WTC11 (cell line): ENCODE measurements at regions not wholly inside any gene's neighbourhood (a gene's known extent, or its start where the extent isn't known, plus 50 kb on each side); places are given as distances from the start of the nearest gene placed in this dataset.

Source experiments
- ATAC-seq: fragments of 200-7000 bp; cut with Tn5 transposase; 2 replicates; pipeline ENCODE4 v1.10.0; 2021; ENCODE audit warnings: mild to moderate bottlenecking, moderate library complexity
- CTCF ChIA-PET: fragments of 300-600 bp; sonication (Branson Sonifier 250); formaldehyde crosslinking; loops from one replicate; lab custom pipeline; 2021; ENCODE audit warnings: antibody characterized with exemption; lab: Charles Lee
- POLR2A ChIA-PET: fragments of 350-600 bp; sonication (Branson Sonifier 250); formaldehyde crosslinking; loops from one replicate; lab custom pipeline; 2021; ENCODE audit warnings: antibody characterized with exemption; lab: Charles Lee
- DNase-seq: peaks from one replicate; pipeline ENCODE4 v3.0.0; 2021; ENCODE audit warnings: low spot score
- H3K27ac Mint-ChIP-seq: 2 replicates; pipeline ENCODE4 v1.8.0; 2021; ENCODE audit warnings: mixed read lengths
- H3K27me3 Mint-ChIP-seq: 2 replicates; pipeline ENCODE4 v1.8.0; 2021; ENCODE audit warnings: low read depth, mild to moderate bottlenecking, moderate library complexity, mixed read lengths
- H3K36me3 Mint-ChIP-seq: 2 replicates; pipeline ENCODE4 v1.8.0; 2021; ENCODE audit warnings: mixed read lengths
- H3K4me1 Mint-ChIP-seq: 2 replicates; pipeline ENCODE4 v1.8.0; 2022; ENCODE audit warnings: mixed read lengths
- H3K4me3 Mint-ChIP-seq: 2 replicates; pipeline ENCODE4 v1.8.0; 2021; ENCODE audit warnings: mild to moderate bottlenecking, moderate library complexity, mixed read lengths
- H3K9me3 Mint-ChIP-seq: 2 replicates; pipeline ENCODE4 v1.8.0; 2021; ENCODE audit warnings: mixed read lengths
- CREB1 ChIP-seq: sonication (generic); formaldehyde crosslinking; IDR thresholded peaks from 2 replicates; pipeline ENCODE4 v1.8.0; 2023; ENCODE audit warnings: mild to moderate bottlenecking, missing genetic modification reagents
- EMX1 ChIP-seq: fragments of 250-450 bp; sonication (Bioruptor Pico); IDR thresholded peaks from 2 replicates; pipeline ENCODE4 v1.8.0; 2021; ENCODE audit warnings: mild to moderate bottlenecking
- JAZF1 ChIP-seq: fragments of 250-450 bp; sonication (Bioruptor Pico); IDR thresholded peaks from 2 replicates; pipeline ENCODE4 v1.9.0; 2021; ENCODE audit warnings: moderate library complexity, mild to moderate bottlenecking, inconsistent platforms
- NR1H2 ChIP-seq: sonication (generic); formaldehyde crosslinking; IDR thresholded peaks from 2 replicates; pipeline ENCODE4 v1.9.0; 2021; ENCODE audit warnings: mild to moderate bottlenecking, moderate library complexity, missing genetic modification reagents
- NR3C1 ChIP-seq: sonication (generic); formaldehyde crosslinking; conservative IDR thresholded peaks from 2 replicates; pipeline ENCODE4 v1.8.1; 2023; ENCODE audit warnings: low read depth, mild to moderate bottlenecking, missing genetic modification reagents
- RORB ChIP-seq: fragments of 250-450 bp; sonication (Bioruptor Pico); IDR thresholded peaks from 2 replicates; pipeline ENCODE4 v1.9.0; 2021; ENCODE audit warnings: mild to moderate bottlenecking
- SOX15 ChIP-seq: fragments of 250-450 bp; sonication (Bioruptor Pico); IDR thresholded peaks from 2 replicates; pipeline ENCODE4 v1.9.0; 2021; ENCODE audit warnings: mild to moderate bottlenecking
- SP1 ChIP-seq: sonication (generic); formaldehyde crosslinking; conservative IDR thresholded peaks from 2 replicates; pipeline ENCODE4 v1.8.1; 2022; ENCODE audit warnings: missing genetic modification reagents
- TEAD4 ChIP-seq: sonication (generic); formaldehyde crosslinking; IDR thresholded peaks from 2 replicates; pipeline ENCODE4 v1.8.0; 2022; ENCODE audit warnings: mild to moderate bottlenecking, missing genetic modification reagents
- ZBTB21 ChIP-seq: sonication (generic); formaldehyde crosslinking; IDR thresholded peaks from 2 replicates; pipeline ENCODE4 v1.8.1; 2023; ENCODE audit warnings: mild to moderate bottlenecking, missing genetic modification reagents, borderline replicate concordance
- ZNF423 ChIP-seq: fragments of 250-450 bp; sonication (Bioruptor Pico); IDR thresholded peaks from 2 replicates; pipeline ENCODE4 v2.1.2; 2022; ENCODE audit warnings: mild to moderate bottlenecking, moderate library complexity
- ZNF671 ChIP-seq: fragments of 250-450 bp; sonication (Bioruptor Pico); IDR thresholded peaks from 2 replicates; pipeline ENCODE4 v1.8.0; 2021; ENCODE audit warnings: mild to moderate bottlenecking
- TF ChIP-seq, protein P1 (sequence below): sonication (generic); formaldehyde crosslinking; IDR thresholded peaks from 2 replicates; pipeline ENCODE4 v1.8.1; 2022; ENCODE audit warnings: low read depth, mild to moderate bottlenecking, moderate library complexity, missing genetic modification reagents, borderline replicate concordance
- TF ChIP-seq, protein P2 (sequence below): sonication (generic); formaldehyde crosslinking; IDR thresholded peaks from 2 replicates; pipeline ENCODE4 v1.8.1; 2023; ENCODE audit warnings: mild to moderate bottlenecking, missing genetic modification reagents
- TF ChIP-seq, protein P3 (sequence below): sonication (generic); formaldehyde crosslinking; IDR thresholded peaks from 2 replicates; pipeline ENCODE4 v1.8.0; 2023; ENCODE audit warnings: missing genetic modification reagents, mild to moderate bottlenecking, borderline replicate concordance
- TF ChIP-seq, protein P4 (sequence below): sonication (generic); formaldehyde crosslinking; IDR thresholded peaks from 2 replicates; pipeline ENCODE4 v1.8.1; 2023; ENCODE audit warnings: mild to moderate bottlenecking, missing genetic modification reagents, moderate library complexity
- TF ChIP-seq, protein P5 (sequence below): sonication (generic); formaldehyde crosslinking; IDR thresholded peaks from 2 replicates; pipeline ENCODE4 v1.8.0; 2022; ENCODE audit warnings: mild to moderate bottlenecking, missing genetic modification reagents
- TF ChIP-seq, protein P6 (sequence below): sonication (generic); formaldehyde crosslinking; IDR thresholded peaks from 2 replicates; pipeline ENCODE4 v1.8.1; 2022; ENCODE audit warnings: low read depth, missing genetic modification reagents, borderline replicate concordance
- TF ChIP-seq, protein P7 (sequence below): fragments of 250-450 bp; sonication (Bioruptor Pico); conservative IDR thresholded peaks from 2 replicates; pipeline ENCODE4 v1.9.0; 2021; ENCODE audit warnings: mild to moderate bottlenecking
- TF ChIP-seq, protein P8 (sequence below): fragments of 250-450 bp; sonication (Bioruptor Pico); IDR thresholded peaks from 2 replicates; pipeline ENCODE4 v1.9.0; 2021; ENCODE audit warnings: mild to moderate bottlenecking, borderline replicate concordance

DNA sequence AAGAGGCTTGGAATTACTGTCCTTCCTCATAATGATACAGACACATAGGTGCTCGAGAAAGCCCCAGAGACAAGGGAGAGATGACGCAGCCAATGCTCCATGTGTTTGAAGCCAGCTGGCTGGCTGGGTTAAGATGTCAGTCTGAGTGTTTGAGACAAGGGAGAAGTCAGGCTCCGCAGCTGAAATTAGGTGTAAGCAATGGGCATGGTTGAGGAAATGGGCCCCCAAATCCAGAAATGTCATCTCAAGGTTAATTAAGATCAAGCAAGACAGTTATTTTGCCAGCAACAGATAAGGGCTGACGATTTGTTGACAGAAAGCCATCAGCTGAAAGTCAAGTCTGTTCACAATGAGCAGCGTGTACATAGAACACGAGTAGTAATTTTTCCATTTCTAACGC lies 713.4 kb downstream of the IRX1 start (continued):
- TF ChIP-seq, protein P1, sequence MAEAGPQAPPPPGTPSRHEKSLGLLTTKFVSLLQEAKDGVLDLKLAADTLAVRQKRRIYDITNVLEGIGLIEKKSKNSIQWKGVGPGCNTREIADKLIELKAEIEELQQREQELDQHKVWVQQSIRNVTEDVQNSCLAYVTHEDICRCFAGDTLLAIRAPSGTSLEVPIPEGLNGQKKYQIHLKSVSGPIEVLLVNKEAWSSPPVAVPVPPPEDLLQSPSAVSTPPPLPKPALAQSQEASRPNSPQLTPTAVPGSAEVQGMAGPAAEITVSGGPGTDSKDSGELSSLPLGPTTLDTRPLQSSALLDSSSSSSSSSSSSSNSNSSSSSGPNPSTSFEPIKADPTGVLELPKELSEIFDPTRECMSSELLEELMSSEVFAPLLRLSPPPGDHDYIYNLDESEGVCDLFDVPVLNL (CRISPR knock-in tag) = no peak
- no peak for TF ChIP-seq NR1H2 (CRISPR knock-in tag)
- TF ChIP-seq, protein P2, sequence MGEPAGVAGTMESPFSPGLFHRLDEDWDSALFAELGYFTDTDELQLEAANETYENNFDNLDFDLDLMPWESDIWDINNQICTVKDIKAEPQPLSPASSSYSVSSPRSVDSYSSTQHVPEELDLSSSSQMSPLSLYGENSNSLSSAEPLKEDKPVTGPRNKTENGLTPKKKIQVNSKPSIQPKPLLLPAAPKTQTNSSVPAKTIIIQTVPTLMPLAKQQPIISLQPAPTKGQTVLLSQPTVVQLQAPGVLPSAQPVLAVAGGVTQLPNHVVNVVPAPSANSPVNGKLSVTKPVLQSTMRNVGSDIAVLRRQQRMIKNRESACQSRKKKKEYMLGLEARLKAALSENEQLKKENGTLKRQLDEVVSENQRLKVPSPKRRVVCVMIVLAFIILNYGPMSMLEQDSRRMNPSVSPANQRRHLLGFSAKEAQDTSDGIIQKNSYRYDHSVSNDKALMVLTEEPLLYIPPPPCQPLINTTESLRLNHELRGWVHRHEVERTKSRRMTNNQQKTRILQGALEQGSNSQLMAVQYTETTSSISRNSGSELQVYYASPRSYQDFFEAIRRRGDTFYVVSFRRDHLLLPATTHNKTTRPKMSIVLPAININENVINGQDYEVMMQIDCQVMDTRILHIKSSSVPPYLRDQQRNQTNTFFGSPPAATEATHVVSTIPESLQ (CRISPR knock-in tag) = no peak

DNA sequence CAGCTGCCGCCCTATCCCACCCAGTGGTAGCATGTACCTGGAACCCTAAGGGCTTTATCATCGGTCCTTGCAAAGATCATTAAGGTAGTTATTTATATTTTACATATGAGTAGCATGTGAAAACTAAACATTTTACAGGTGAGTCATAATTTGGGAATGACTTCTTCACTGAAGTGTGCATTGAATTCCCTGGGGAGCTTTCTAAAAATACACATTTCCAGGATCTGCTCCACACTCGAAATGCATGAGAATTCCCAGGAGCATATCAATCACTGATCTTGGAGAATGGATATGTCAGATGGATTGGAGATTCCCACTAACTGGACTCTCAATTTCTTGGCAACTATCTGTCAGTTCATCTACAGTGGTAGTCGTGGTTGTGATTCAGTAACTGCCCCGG lies 717.5 kb downstream of the IRX1 start:
- Mint-ChIP-seq H3K4me3 (no peak overlapping the region), H3K27me3 (no peaks in the 10 kb centered on the region), H3K4me1 (peaks cover 25% of the 10 kb centered on the region), H3K36me3 (no peaks in the 10 kb centered on the region), H3K9me3 (no peaks in the 10 kb centered on the region), H3K27ac (no peak overlapping the region)
- ChIA-PET POLR2A (no interaction called here), CTCF (interaction anchor here (0.5 kb wide), 1 partner anchor 1704 kb away, joined by 5 read pairs; no protein-coding TSS in a partner anchor)
- no peak for ATAC-seq
- DNase-seq = no peak
- TF ChIP-seq, protein P3, sequence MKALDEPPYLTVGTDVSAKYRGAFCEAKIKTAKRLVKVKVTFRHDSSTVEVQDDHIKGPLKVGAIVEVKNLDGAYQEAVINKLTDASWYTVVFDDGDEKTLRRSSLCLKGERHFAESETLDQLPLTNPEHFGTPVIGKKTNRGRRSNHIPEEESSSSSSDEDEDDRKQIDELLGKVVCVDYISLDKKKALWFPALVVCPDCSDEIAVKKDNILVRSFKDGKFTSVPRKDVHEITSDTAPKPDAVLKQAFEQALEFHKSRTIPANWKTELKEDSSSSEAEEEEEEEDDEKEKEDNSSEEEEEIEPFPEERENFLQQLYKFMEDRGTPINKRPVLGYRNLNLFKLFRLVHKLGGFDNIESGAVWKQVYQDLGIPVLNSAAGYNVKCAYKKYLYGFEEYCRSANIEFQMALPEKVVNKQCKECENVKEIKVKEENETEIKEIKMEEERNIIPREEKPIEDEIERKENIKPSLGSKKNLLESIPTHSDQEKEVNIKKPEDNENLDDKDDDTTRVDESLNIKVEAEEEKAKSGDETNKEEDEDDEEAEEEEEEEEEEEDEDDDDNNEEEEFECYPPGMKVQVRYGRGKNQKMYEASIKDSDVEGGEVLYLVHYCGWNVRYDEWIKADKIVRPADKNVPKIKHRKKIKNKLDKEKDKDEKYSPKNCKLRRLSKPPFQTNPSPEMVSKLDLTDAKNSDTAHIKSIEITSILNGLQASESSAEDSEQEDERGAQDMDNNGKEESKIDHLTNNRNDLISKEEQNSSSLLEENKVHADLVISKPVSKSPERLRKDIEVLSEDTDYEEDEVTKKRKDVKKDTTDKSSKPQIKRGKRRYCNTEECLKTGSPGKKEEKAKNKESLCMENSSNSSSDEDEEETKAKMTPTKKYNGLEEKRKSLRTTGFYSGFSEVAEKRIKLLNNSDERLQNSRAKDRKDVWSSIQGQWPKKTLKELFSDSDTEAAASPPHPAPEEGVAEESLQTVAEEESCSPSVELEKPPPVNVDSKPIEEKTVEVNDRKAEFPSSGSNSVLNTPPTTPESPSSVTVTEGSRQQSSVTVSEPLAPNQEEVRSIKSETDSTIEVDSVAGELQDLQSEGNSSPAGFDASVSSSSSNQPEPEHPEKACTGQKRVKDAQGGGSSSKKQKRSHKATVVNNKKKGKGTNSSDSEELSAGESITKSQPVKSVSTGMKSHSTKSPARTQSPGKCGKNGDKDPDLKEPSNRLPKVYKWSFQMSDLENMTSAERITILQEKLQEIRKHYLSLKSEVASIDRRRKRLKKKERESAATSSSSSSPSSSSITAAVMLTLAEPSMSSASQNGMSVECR = no peak
- TF ChIP-seq SP1 (CRISPR knock-in tag) (no peak), JAZF1 (no peak), TEAD4 (CRISPR knock-in tag) (no peak), CREB1 (CRISPR knock-in tag) (no peak), NR3C1 (CRISPR knock-in tag) (no peak), EMX1 (CRISPR knock-in tag) (no peak), ZNF671 (no peak), SOX15 (no peak), ZNF423 (CRISPR knock-in tag) (no peak), RORB (CRISPR knock-in tag) (no peak), ZBTB21 (CRISPR knock-in tag) (no peak)
- TF ChIP-seq, protein P4, sequence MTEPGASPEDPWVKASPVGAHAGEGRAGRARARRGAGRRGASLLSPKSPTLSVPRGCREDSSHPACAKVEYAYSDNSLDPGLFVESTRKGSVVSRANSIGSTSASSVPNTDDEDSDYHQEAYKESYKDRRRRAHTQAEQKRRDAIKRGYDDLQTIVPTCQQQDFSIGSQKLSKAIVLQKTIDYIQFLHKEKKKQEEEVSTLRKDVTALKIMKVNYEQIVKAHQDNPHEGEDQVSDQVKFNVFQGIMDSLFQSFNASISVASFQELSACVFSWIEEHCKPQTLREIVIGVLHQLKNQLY (CRISPR knock-in tag) = no peak
- TF ChIP-seq, protein P5, sequence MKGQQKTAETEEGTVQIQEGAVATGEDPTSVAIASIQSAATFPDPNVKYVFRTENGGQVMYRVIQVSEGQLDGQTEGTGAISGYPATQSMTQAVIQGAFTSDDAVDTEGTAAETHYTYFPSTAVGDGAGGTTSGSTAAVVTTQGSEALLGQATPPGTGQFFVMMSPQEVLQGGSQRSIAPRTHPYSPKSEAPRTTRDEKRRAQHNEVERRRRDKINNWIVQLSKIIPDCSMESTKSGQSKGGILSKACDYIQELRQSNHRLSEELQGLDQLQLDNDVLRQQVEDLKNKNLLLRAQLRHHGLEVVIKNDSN = no peak
- TF ChIP-seq, protein P6, sequence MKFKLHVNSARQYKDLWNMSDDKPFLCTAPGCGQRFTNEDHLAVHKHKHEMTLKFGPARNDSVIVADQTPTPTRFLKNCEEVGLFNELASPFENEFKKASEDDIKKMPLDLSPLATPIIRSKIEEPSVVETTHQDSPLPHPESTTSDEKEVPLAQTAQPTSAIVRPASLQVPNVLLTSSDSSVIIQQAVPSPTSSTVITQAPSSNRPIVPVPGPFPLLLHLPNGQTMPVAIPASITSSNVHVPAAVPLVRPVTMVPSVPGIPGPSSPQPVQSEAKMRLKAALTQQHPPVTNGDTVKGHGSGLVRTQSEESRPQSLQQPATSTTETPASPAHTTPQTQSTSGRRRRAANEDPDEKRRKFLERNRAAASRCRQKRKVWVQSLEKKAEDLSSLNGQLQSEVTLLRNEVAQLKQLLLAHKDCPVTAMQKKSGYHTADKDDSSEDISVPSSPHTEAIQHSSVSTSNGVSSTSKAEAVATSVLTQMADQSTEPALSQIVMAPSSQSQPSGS (CRISPR knock-in tag) = no peak
- TF ChIP-seq, protein P7, sequence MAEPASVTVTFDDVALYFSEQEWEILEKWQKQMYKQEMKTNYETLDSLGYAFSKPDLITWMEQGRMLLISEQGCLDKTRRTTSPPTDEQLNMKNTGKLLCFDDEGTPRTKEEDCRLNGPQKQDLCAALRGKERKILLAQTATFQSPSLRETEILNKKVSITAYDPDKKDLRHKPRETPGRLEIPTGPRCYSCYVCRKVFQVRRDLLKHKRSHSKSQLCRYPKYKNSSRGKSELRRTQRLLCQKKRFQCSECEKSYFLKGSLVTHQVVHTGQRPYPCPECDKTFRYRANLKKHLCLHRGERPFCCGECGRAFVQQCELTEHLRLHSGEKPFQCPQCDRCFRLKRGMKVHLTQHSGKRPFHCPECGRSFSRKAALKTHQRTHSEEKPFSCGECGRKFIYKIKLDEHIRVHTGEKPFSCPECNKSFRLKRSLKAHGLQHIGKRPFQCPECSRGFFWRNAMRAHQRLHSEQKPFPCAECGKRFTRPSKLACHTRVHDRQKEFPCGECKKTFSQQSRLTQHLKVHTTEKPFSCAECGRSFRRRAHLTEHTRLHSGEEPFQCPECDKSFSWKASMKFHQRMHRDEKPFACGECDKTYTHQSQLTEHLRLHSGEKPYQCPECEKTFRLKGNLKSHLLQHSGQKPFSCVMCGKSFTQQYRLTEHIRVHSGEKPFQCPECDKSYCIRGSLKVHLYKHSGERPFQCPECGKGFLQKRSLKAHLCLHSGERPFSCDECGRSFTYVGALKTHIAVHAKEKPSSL = no peak
- TF ChIP-seq, protein P8, sequence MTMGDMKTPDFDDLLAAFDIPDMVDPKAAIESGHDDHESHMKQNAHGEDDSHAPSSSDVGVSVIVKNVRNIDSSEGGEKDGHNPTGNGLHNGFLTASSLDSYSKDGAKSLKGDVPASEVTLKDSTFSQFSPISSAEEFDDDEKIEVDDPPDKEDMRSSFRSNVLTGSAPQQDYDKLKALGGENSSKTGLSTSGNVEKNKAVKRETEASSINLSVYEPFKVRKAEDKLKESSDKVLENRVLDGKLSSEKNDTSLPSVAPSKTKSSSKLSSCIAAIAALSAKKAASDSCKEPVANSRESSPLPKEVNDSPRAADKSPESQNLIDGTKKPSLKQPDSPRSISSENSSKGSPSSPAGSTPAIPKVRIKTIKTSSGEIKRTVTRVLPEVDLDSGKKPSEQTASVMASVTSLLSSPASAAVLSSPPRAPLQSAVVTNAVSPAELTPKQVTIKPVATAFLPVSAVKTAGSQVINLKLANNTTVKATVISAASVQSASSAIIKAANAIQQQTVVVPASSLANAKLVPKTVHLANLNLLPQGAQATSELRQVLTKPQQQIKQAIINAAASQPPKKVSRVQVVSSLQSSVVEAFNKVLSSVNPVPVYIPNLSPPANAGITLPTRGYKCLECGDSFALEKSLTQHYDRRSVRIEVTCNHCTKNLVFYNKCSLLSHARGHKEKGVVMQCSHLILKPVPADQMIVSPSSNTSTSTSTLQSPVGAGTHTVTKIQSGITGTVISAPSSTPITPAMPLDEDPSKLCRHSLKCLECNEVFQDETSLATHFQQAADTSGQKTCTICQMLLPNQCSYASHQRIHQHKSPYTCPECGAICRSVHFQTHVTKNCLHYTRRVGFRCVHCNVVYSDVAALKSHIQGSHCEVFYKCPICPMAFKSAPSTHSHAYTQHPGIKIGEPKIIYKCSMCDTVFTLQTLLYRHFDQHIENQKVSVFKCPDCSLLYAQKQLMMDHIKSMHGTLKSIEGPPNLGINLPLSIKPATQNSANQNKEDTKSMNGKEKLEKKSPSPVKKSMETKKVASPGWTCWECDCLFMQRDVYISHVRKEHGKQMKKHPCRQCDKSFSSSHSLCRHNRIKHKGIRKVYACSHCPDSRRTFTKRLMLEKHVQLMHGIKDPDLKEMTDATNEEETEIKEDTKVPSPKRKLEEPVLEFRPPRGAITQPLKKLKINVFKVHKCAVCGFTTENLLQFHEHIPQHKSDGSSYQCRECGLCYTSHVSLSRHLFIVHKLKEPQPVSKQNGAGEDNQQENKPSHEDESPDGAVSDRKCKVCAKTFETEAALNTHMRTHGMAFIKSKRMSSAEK (CRISPR knock-in tag) = no peak
